ENCODE measurements at regions not wholly inside any gene's neighbourhood (a gene's known extent, or its start where the extent isn't known, plus 50 kb on each side); places are given as distances from the start of the nearest gene placed in this dataset.

- ATAC-seq: no peak
- no peak for TF ChIP-seq TOX (CRISPR knock-in tag; IDR thresholded peaks at IDR 0.05; ENCODE audit: borderline replicate concordance)
- no peak for TF ChIP-seq CREB5 (CRISPR knock-in tag; IDR thresholded peaks at IDR 0.05; ENCODE audit: low read depth)
- TF ChIP-seq ZNF8 (CRISPR knock-in tag; IDR thresholded peaks at IDR 0.05): no peak
- no peak for TF ChIP-seq BACH2 (CRISPR knock-in tag; IDR thresholded peaks at IDR 0.05; ENCODE audit: borderline replicate concordance)
- TF ChIP-seq ZC3H10 (CRISPR knock-in tag; IDR thresholded peaks at IDR 0.05): no peak
- no peak for TF ChIP-seq ZFP3 (CRISPR knock-in tag; IDR thresholded peaks at IDR 0.05)
- TF ChIP-seq OSR1 (CRISPR knock-in tag; IDR thresholded peaks at IDR 0.05): no peak
- TF ChIP-seq GLIS3 (CRISPR knock-in tag; IDR thresholded peaks at IDR 0.05): no peak
- no peak for TF ChIP-seq ISL1 (CRISPR knock-in tag; IDR thresholded peaks at IDR 0.05)
- TF ChIP-seq CSDC2 (CRISPR knock-in tag; IDR thresholded peaks at IDR 0.05): no peak
- TF ChIP-seq ZNF565 (CRISPR knock-in tag; conservative IDR thresholded peaks at IDR 0.05; ENCODE audit: low read depth): no peak
- no peak for TF ChIP-seq CSRNP3 (CRISPR knock-in tag; IDR thresholded peaks at IDR 0.05)
- TF ChIP-seq TCF4 (CRISPR knock-in tag; IDR thresholded peaks at IDR 0.05; ENCODE audit: borderline replicate concordance): no peak
- TF ChIP-seq ARNTL (CRISPR knock-in tag; IDR thresholded peaks at IDR 0.05; ENCODE audit: borderline replicate concordance, low read depth): no peak
- TF ChIP-seq TSHZ2 (CRISPR knock-in tag; IDR thresholded peaks at IDR 0.05): no peak
- no peak for TF ChIP-seq RARB (CRISPR knock-in tag; IDR thresholded peaks at IDR 0.05)
- no peak for TF ChIP-seq POU6F1 (CRISPR knock-in tag; IDR thresholded peaks at IDR 0.05; ENCODE audit: borderline replicate concordance, low read depth)
- no peak for TF ChIP-seq PATZ1 (CRISPR knock-in tag; IDR thresholded peaks at IDR 0.05; ENCODE audit: borderline replicate concordance)
- no peak for TF ChIP-seq ZFP30 (CRISPR knock-in tag; IDR thresholded peaks at IDR 0.05)
- no peak for TF ChIP-seq SNAI2 (CRISPR knock-in tag; IDR thresholded peaks at IDR 0.05)
Measured at GRCh38 chr1:221241157-221241556, 361.9 kb downstream of the HLX start.

GRCh38 chr1:221241592-221241991 is 362.3 kb downstream of the HLX start:
- TF ChIP-seq TCF4 (CRISPR knock-in tag; IDR thresholded peaks at IDR 0.05; ENCODE audit: borderline replicate concordance): no peak
- TF ChIP-seq CSDC2 (CRISPR knock-in tag; IDR thresholded peaks at IDR 0.05): no peak
- TF ChIP-seq ZC3H10 (CRISPR knock-in tag; IDR thresholded peaks at IDR 0.05): no peak
- no peak for TF ChIP-seq OSR1 (CRISPR knock-in tag; IDR thresholded peaks at IDR 0.05)
- TF ChIP-seq GLIS3 (CRISPR knock-in tag; IDR thresholded peaks at IDR 0.05): no peak
- TF ChIP-seq ZFP3 (CRISPR knock-in tag; IDR thresholded peaks at IDR 0.05): no peak
- no peak for TF ChIP-seq ESRRG (CRISPR knock-in tag; IDR thresholded peaks at IDR 0.05)
- TF ChIP-seq ZFP30 (CRISPR knock-in tag; IDR thresholded peaks at IDR 0.05): no peak
- no peak for TF ChIP-seq ZNF565 (CRISPR knock-in tag; conservative IDR thresholded peaks at IDR 0.05; ENCODE audit: low read depth)
- no peak for TF ChIP-seq ZNF8 (CRISPR knock-in tag; IDR thresholded peaks at IDR 0.05)
- no peak for TF ChIP-seq ISL1 (CRISPR knock-in tag; IDR thresholded peaks at IDR 0.05)
- TF ChIP-seq CREB5 (CRISPR knock-in tag; IDR thresholded peaks at IDR 0.05; ENCODE audit: low read depth): no peak
- no peak for ATAC-seq
